Subcutaneous adipose tissue (tissue), 1 donor: ENCODE measurements at regions not wholly inside any gene's neighbourhood (a gene's known extent, or its start where the extent isn't known, plus 50 kb on each side); places are given as distances from the start of the nearest gene placed in this dataset.

ENCODE experiments used
- CTCF ChIP-seq: fragments of 450-650 bp; IDR thresholded peaks from one replicate; pipeline ENCODE4 v1.5.1; 2016; ENCODE audit warnings: low read depth, mild to moderate bottlenecking, control low read depth, antibody characterized with exemption, moderate library complexity

GRCh38 chr20:48298433-48298832 lies 513.2 kb upstream of the SULF2 start:
- no peak for TF ChIP-seq CTCF

- no peak for TF ChIP-seq CTCF
Observed at GRCh38 chr20:48295966-48296421, 510.7 kb upstream of the SULF2 start.

GRCh38 chr20:48295445-48295903 lies 510.2 kb upstream of the SULF2 start:
- TF ChIP-seq CTCF: no peak

GRCh38 chr20:48294942-48295341 lies 509.7 kb upstream of the SULF2 start:
- no peak for TF ChIP-seq CTCF

- TF ChIP-seq CTCF: no peak
Observed at GRCh38 chr20:48294196-48294595, 508.9 kb upstream of the SULF2 start.

GRCh38 chr20:48293671-48294070 lies 508.4 kb upstream of the SULF2 start:
- TF ChIP-seq CTCF: no peak

GRCh38 chr20:48292806-48293205 lies 507.5 kb upstream of the SULF2 start:
- no peak for TF ChIP-seq CTCF

GRCh38 chr20:48291896-48292295 lies 506.6 kb upstream of the SULF2 start:
- TF ChIP-seq CTCF: no peak
